Skeletal muscle tissue (tissue), 3 donors: ENCODE measurements at regions not wholly inside any gene's neighbourhood (a gene's known extent, or its start where the extent isn't known, plus 50 kb on each side); places are given as distances from the start of the nearest gene placed in this dataset.

ENCODE experiments used
- H3K27ac ChIP-seq: one replicate; pipeline ENCODE4 v1.7.0; 2013; ENCODE audit warnings: mild to moderate bottlenecking, low read depth, low read length, inconsistent platforms
- H3K27me3 ChIP-seq, 3 donors: one replicate each; pipeline ENCODE4 v1.7.0; 2013; ENCODE audit warnings: low read length in 3 of 3; ENCODE audit not compliant: control insufficient read depth in 3 of 3, insufficient read depth in 3 of 3
- H3K36me3 ChIP-seq, 3 donors: one replicate each; pipeline ENCODE4 v1.7.0; 2013; ENCODE audit warnings: low read length in 3 of 3; ENCODE audit not compliant: control insufficient read depth in 3 of 3, insufficient read depth in 3 of 3
- H3K4me1 ChIP-seq, 3 donors: one replicate each; pipeline ENCODE4 v1.7.0; 2013; ENCODE audit warnings: low read length in 3 of 3, mild to moderate bottlenecking in 3 of 3; ENCODE audit not compliant: control insufficient read depth in 3 of 3, insufficient read depth in 3 of 3
- H3K4me3 ChIP-seq, 3 donors: one replicate each; pipeline ENCODE4 v1.7.0; 2013; ENCODE audit warnings: low read length in 3 of 3
- H3K9ac ChIP-seq, 3 donors: one replicate each; pipeline ENCODE4 v1.7.0; 2013; ENCODE audit warnings: low read length in 3 of 3, mild to moderate bottlenecking in 3 of 3, moderate library complexity in 2 of 3, low read depth in 1 of 3
- H3K9me3 ChIP-seq, 3 donors: one replicate each; pipeline ENCODE4 v1.7.0; 2013; ENCODE audit warnings: low read length in 3 of 3; ENCODE audit not compliant: control insufficient read depth in 3 of 3
- donor health status: Osteomylitis.

GRCh38 chr3:106589311-106589942 is 720.6 kb upstream of the CBLB start:
- no peak overlapping the region for H3K9ac ChIP-seq
- no peak overlapping the region for H3K4me3 ChIP-seq

GRCh38 chr3:106590216-106590615 is 721.4 kb upstream of the CBLB start:
- no peak overlapping the region for H3K9ac ChIP-seq
- no peak overlapping the region for H3K4me3 ChIP-seq
- no peaks in the 10 kb centered on the region for H3K27me3 ChIP-seq
- H3K36me3 ChIP-seq: no peaks in the 10 kb centered on the region
- H3K4me1 ChIP-seq: no peaks in the 10 kb centered on the region
- no peaks in the 10 kb centered on the region for H3K9me3 ChIP-seq
- H3K27ac ChIP-seq: no peak overlapping the region

More at GRCh38 chr3:106589311-106589942, 720.6 kb upstream of the CBLB start:
- Histone ChIP-seq H3K4me1 (no peaks in the 10 kb centered on the region), H3K27ac (no peak overlapping the region), H3K36me3 (no peaks in the 10 kb centered on the region), H3K27me3 (no peaks in the 10 kb centered on the region), H3K9me3 (no peaks in the 10 kb centered on the region)

GRCh38 chr3:106593381-106593780 is 724.6 kb upstream of the CBLB start:
- H3K9me3 ChIP-seq: peaks cover 0 to 2% (median 0%) of the 10 kb centered on the region in 3 donors
- H3K27me3 ChIP-seq: no peaks in the 10 kb centered on the region
- no peaks in the 10 kb centered on the region for H3K36me3 ChIP-seq
- H3K4me3 ChIP-seq: no peak overlapping the region
- no peaks in the 10 kb centered on the region for H3K4me1 ChIP-seq
- no peak overlapping the region for H3K9ac ChIP-seq
- H3K27ac ChIP-seq: no peak overlapping the region

GRCh38 chr3:106609666-106610301 is 741.0 kb upstream of the CBLB start:
- peak overlapping the region in 1 of 3 donors; percentile 14 for H3K4me3 ChIP-seq
- no peaks in the 10 kb centered on the region for H3K4me1 ChIP-seq
- H3K9me3 ChIP-seq: no peaks in the 10 kb centered on the region
- H3K27me3 ChIP-seq: no peaks in the 10 kb centered on the region
- no peak overlapping the region for H3K9ac ChIP-seq
- no peak overlapping the region for H3K27ac ChIP-seq
- H3K36me3 ChIP-seq: no peaks in the 10 kb centered on the region

GRCh38 chr3:106610362-106610959 is 741.6 kb upstream of the CBLB start:
- no peaks in the 10 kb centered on the region for H3K4me1 ChIP-seq
- no peak overlapping the region for H3K4me3 ChIP-seq
- H3K9me3 ChIP-seq: no peaks in the 10 kb centered on the region
- H3K27ac ChIP-seq: no peak overlapping the region
- no peak overlapping the region for H3K9ac ChIP-seq
- H3K27me3 ChIP-seq: no peaks in the 10 kb centered on the region
- no peaks in the 10 kb centered on the region for H3K36me3 ChIP-seq

GRCh38 chr3:106611116-106611515 is 742.3 kb upstream of the CBLB start:
- Histone ChIP-seq H3K9me3 (no peaks in the 10 kb centered on the region), H3K9ac (no peak overlapping the region), H3K36me3 (no peaks in the 10 kb centered on the region), H3K4me3 (no peak overlapping the region), H3K4me1 (no peaks in the 10 kb centered on the region), H3K27ac (no peak overlapping the region), H3K27me3 (no peaks in the 10 kb centered on the region)

- H3K9ac ChIP-seq: no peak overlapping the region
- H3K27ac ChIP-seq: no peak overlapping the region
- no peak overlapping the region for H3K4me3 ChIP-seq
- H3K4me1 ChIP-seq: no peaks in the 10 kb centered on the region
- H3K27me3 ChIP-seq: no peaks in the 10 kb centered on the region
- H3K36me3 ChIP-seq: no peaks in the 10 kb centered on the region
- H3K9me3 ChIP-seq: no peaks in the 10 kb centered on the region
Observed at GRCh38 chr3:106611841-106612240, 743.0 kb upstream of the CBLB start.

- no peaks in the 10 kb centered on the region for H3K4me1 ChIP-seq
- no peaks in the 10 kb centered on the region for H3K27me3 ChIP-seq
- H3K9me3 ChIP-seq: no peaks in the 10 kb centered on the region
- H3K4me3 ChIP-seq: no peak overlapping the region
- no peaks in the 10 kb centered on the region for H3K36me3 ChIP-seq
- no peak overlapping the region for H3K27ac ChIP-seq
- no peak overlapping the region for H3K9ac ChIP-seq
Observed at GRCh38 chr3:106616556-106616955, 747.7 kb upstream of the CBLB start.

GRCh38 chr3:106617276-106617675 is 748.5 kb upstream of the CBLB start:
- no peaks in the 10 kb centered on the region for H3K27me3 ChIP-seq
- no peak overlapping the region for H3K9ac ChIP-seq
- no peak overlapping the region for H3K27ac ChIP-seq
- no peaks in the 10 kb centered on the region for H3K4me1 ChIP-seq
- H3K4me3 ChIP-seq: no peak overlapping the region
- no peaks in the 10 kb centered on the region for H3K9me3 ChIP-seq
- no peaks in the 10 kb centered on the region for H3K36me3 ChIP-seq

- no peak overlapping the region for H3K4me3 ChIP-seq
- no peaks in the 10 kb centered on the region for H3K36me3 ChIP-seq
Observed at GRCh38 chr3:106620646-106621045, 751.8 kb upstream of the CBLB start.

More at GRCh38 chr3:106620646-106621045, 751.8 kb upstream of the CBLB start:
- no peak overlapping the region for H3K9ac ChIP-seq
- H3K27me3 ChIP-seq: no peaks in the 10 kb centered on the region
- H3K9me3 ChIP-seq: no peaks in the 10 kb centered on the region
- no peaks in the 10 kb centered on the region for H3K4me1 ChIP-seq
- H3K27ac ChIP-seq: no peak overlapping the region
